ENCODE measurements at regions not wholly inside any gene's neighbourhood (a gene's known extent, or its start where the extent isn't known, plus 50 kb on each side); places are given as distances from the start of the nearest gene placed in this dataset.

DNA sequence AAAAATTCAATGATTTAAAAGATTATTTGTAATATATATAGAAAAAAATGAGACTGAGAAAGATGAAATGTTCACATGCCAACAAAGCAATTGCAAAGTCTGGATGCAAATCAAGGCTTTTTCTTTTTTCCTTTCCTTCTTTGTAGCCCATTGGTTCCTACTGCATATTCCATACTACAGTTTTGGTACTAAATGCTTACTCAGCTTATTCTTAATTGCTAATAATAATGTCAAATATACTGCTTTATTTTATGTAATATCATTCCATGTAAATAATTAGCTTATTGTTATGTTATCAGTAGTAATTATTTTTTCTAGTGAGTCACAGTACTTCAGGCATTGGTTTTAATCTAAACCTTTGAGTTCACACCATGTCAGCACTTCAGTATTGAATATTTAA is 407.4 kb upstream of the LRRTM1 start:
- TF ChIP-seq ZNF112 (tag by site-specific recombination; IDR thresholded peaks at IDR 0.05) (no peak), ZIC2 (tag by site-specific recombination; IDR thresholded peaks at IDR 0.05) (no peak), ZNF76 (tag by site-specific recombination; IDR thresholded peaks at IDR 0.05; ENCODE audit: borderline replicate concordance, low read depth) (no peak), FEZF1 (tag by site-specific recombination; IDR thresholded peaks at IDR 0.05) (no peak), ZNF792 (tag by site-specific recombination; IDR thresholded peaks at IDR 0.05) (no peak)
- ChIA-PET CTCF (interaction anchor here (0.6 kb wide), 1 partner anchor 445 kb away, joined by 3 read pairs; no protein-coding TSS in a partner anchor), POLR2A (no interaction called here)
- Histone ChIP-seq H3K27ac (ENCODE audit: extremely low read depth, low read depth, low read length) (no peak overlapping the region), H3K4me1 (ENCODE audit: control insufficient read depth, insufficient read depth, low read length) (no peaks in the 10 kb centered on the region), H3K4me3 (ENCODE audit: low read depth, low read length) (no peak overlapping the region), H3K36me3 (ENCODE audit: control insufficient read depth in 2 of 2, insufficient read depth in 1 of 2, low read length in 2 of 2) (no peaks in the 10 kb centered on the region), H3K9me3 (ENCODE audit: control insufficient read depth, insufficient read depth, low read depth, low read length) (no peaks in the 10 kb centered on the region)

DNA sequence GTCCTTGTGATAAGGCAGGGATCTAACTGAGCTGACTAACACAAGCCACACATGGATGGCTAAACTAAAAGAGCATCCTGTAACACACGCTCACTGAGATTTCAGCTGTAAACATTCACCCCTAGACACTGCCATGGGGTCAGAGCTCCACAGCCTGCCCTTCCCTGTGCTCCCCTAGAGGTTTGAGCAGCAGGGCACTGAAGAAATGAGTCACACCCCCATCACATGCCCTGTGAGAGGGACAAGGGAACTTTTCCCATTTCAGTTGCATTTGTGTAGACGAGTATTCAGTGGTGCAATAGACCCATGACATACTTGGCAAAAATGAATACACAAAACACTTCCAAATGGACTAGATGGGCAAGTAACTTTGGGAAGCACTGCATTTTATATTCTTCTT is 402.4 kb upstream of the LRRTM1 start:
- CTCF ChIA-PET = interaction anchor here (0.7 kb wide), 1 partner anchor 476 kb away, joined by 3 read pairs; no protein-coding TSS in a partner anchor
- no peaks in the 10 kb centered on the region for H3K36me3 ChIP-seq (ENCODE audit: control insufficient read depth in 2 of 2, insufficient read depth in 1 of 2, low read length in 2 of 2)

DNA sequence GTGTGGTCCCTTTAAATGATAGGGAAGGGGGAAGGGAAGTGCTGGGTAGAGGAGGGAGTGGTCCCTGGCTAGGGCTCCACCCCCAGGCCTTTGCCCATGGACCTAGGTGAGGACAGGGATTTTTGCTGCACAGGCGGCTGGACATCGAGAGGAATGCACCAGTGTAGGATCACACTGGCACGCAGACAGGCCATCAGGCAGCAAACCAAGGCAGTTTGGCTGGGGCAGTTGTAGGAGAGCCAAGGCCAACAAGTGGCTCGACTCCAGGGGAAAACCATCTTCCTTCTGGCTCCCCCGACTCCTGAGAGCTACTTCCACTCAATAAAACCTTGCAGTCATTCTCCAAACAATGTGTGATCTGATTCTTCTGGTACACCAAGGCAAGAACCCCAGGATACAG is 402.0 kb upstream of the LRRTM1 start:
- no peak for TF ChIP-seq MZF1 (tag by site-specific recombination; IDR thresholded peaks at IDR 0.05; ENCODE audit: borderline replicate concordance)
- TF ChIP-seq, protein P1, sequence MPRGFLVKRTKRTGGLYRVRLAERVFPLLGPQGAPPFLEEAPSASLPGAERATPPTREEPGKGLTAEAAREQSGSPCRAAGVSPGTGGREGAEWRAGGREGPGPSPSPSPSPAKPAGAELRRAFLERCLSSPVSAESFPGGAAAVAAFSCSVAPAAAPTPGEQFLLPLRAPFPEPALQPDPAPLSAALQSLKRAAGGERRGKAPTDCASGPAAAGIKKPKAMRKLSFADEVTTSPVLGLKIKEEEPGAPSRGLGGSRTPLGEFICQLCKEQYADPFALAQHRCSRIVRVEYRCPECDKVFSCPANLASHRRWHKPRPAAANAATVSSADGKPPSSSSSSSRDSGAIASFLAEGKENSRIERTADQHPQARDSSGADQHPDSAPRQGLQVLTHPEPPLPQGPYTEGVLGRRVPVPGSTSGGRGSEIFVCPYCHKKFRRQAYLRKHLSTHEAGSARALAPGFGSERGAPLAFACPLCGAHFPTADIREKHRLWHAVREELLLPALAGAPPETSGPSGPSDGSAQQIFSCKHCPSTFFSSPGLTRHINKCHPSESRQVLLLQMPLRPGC (tag by site-specific recombination; IDR thresholded peaks at IDR 0.05) = no peak
- TF ChIP-seq ZNF677 (tag by site-specific recombination; IDR thresholded peaks at IDR 0.05) = no peak
- TF ChIP-seq ZNF10 (tag by site-specific recombination; IDR thresholded peaks at IDR 0.05) = no peak
- no peak for TF ChIP-seq SP3 (tag by site-specific recombination; IDR thresholded peaks at IDR 0.05)
- TF ChIP-seq ZNF548 (tag by site-specific recombination; IDR thresholded peaks at IDR 0.05) = no peak
- no peak for TF ChIP-seq ZNF121 (tag by site-specific recombination; IDR thresholded peaks at IDR 0.05)
- TF ChIP-seq YY1 (tag by site-specific recombination; IDR thresholded peaks at IDR 0.05) = no peak
- TF ChIP-seq, protein P2, sequence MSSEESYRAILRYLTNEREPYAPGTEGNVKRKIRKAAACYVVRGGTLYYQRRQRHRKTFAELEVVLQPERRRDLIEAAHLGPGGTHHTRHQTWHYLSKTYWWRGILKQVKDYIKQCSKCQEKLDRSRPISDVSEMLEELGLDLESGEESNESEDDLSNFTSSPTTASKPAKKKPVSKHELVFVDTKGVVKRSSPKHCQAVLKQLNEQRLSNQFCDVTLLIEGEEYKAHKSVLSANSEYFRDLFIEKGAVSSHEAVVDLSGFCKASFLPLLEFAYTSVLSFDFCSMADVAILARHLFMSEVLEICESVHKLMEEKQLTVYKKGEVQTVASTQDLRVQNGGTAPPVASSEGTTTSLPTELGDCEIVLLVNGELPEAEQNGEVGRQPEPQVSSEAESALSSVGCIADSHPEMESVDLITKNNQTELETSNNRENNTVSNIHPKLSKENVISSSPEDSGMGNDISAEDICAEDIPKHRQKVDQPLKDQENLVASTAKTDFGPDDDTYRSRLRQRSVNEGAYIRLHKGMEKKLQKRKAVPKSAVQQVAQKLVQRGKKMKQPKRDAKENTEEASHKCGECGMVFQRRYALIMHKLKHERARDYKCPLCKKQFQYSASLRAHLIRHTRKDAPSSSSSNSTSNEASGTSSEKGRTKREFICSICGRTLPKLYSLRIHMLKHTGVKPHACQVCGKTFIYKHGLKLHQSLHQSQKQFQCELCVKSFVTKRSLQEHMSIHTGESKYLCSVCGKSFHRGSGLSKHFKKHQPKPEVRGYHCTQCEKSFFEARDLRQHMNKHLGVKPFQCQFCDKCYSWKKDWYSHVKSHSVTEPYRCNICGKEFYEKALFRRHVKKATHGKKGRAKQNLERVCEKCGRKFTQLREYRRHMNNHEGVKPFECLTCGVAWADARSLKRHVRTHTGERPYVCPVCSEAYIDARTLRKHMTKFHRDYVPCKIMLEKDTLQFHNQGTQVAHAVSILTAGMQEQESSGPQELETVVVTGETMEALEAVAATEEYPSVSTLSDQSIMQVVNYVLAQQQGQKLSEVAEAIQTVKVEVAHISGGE (tag by site-specific recombination; conservative IDR thresholded peaks at IDR 0.05; ENCODE audit: low read depth) = no peak
- no peak for TF ChIP-seq MEIS1 (CRISPR knock-in tag; IDR thresholded peaks at IDR 0.05; ENCODE audit: borderline replicate concordance)
- TF ChIP-seq ZNF654 (tag by site-specific recombination; IDR thresholded peaks at IDR 0.05; ENCODE audit: low read depth) = no peak
- no peak for TF ChIP-seq ZNF610 (tag by site-specific recombination; IDR thresholded peaks at IDR 0.05; ENCODE audit: borderline replicate concordance)
- no peak for TF ChIP-seq ZNF341 (tag by site-specific recombination; IDR thresholded peaks at IDR 0.05; ENCODE audit: low read depth)
- TF ChIP-seq GLI2 (tag by site-specific recombination; IDR thresholded peaks at IDR 0.05; ENCODE audit: borderline replicate concordance, low read depth) = no peak
- ChIA-PET CTCF (no interaction called here), POLR2A (no interaction called here)
- H3K4me1 ChIP-seq (ENCODE audit: control insufficient read depth, insufficient read depth, low read length) = no peaks in the 10 kb centered on the region
- H3K9me3 ChIP-seq (ENCODE audit: control insufficient read depth, insufficient read depth, low read depth, low read length) = no peaks in the 10 kb centered on the region
- H3K4me3 ChIP-seq (ENCODE audit: low read depth, low read length) = no peak overlapping the region
- no peaks in the 10 kb centered on the region for H3K36me3 ChIP-seq (ENCODE audit: control insufficient read depth in 2 of 2, insufficient read depth in 1 of 2, low read length in 2 of 2)
- no peak overlapping the region for H3K27ac ChIP-seq (ENCODE audit: extremely low read depth, low read depth, low read length)

More for the DNA sequence above, 402.4 kb upstream of the LRRTM1 start:
- H3K9me3 ChIP-seq (ENCODE audit: control insufficient read depth, insufficient read depth, low read depth, low read length) = no peaks in the 10 kb centered on the region
- H3K4me1 ChIP-seq (ENCODE audit: control insufficient read depth, insufficient read depth, low read length) = no peaks in the 10 kb centered on the region
- H3K27ac ChIP-seq (ENCODE audit: extremely low read depth, low read depth, low read length) = no peak overlapping the region
- no peak overlapping the region for H3K4me3 ChIP-seq (ENCODE audit: low read depth, low read length)
- POLR2A ChIA-PET = no interaction called here
- TF ChIP-seq, protein P3, sequence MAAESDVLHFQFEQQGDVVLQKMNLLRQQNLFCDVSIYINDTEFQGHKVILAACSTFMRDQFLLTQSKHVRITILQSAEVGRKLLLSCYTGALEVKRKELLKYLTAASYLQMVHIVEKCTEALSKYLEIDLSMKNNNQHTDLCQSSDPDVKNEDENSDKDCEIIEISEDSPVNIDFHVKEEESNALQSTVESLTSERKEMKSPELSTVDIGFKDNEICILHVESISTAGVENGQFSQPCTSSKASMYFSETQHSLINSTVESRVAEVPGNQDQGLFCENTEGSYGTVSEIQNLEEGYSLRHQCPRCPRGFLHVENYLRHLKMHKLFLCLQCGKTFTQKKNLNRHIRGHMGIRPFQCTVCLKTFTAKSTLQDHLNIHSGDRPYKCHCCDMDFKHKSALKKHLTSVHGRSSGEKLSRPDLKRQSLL (tag by site-specific recombination; IDR thresholded peaks at IDR 0.05) = no peak

All from HEK293 (cell line).